Right renal pelvis (tissue), 4 donors: ENCODE measurements at regions not wholly inside any gene's neighbourhood (a gene's known extent, or its start where the extent isn't known, plus 50 kb on each side); places are given as distances from the start of the nearest gene placed in this dataset.

ENCODE experiments used
- DNase-seq, 4 donors: peaks; one replicate each; pipeline ENCODE4 v3.0.0-alpha.2; 2013; ENCODE audit warnings: low read depth in 4 of 4, low spot score in 3 of 4, missing footprints in 1 of 4

GRCh38 chr16:51382211-51382610, 231.1 kb upstream of the SALL1 start:
- DNase-seq = no peak

- no peak for DNase-seq
Observed at GRCh38 chr16:51376080-51376479, 225.0 kb upstream of the SALL1 start.

GRCh38 chr16:51374790-51375189, 223.7 kb upstream of the SALL1 start:
- DNase-seq = no peak

DNA sequence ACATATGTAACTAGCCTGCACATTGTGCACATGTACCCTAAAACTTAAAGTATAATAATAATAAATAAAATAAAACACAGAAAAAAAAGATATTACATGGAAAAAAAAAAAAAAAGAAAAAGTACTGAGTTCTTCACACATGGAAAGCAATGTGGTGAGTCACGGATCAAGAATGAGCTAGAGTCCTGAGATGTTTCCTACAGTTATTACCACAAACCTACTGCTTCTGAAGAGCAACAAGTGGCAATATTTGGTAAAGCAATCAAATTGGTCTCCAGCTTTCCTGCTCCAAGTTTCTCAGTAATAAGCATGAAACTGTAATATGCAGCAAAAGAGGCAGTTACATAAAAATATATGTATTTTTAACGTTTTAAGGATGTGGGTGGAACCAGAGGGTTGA, 223.3 kb upstream of the SALL1 start:
- DNase-seq = no peak

DNA sequence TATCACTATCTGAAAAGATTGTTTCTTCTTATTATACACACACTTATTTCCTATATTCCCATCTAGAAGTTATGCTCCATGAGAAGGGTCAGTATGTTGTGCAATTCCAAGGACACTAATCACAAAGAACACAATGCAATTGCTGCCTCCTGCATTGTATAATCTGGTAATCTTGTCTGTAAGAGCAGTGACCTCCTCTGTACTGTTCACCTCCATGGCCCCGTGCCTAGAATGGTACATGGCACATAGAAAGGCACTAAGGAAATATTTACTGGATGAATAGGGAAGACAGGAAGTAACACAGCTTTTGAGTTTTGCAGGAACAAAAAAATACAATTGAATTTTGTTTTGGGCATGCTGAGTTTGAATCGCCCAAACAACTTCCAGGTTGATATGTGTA, 214.6 kb upstream of the SALL1 start:
- DNase-seq = no peak

DNA sequence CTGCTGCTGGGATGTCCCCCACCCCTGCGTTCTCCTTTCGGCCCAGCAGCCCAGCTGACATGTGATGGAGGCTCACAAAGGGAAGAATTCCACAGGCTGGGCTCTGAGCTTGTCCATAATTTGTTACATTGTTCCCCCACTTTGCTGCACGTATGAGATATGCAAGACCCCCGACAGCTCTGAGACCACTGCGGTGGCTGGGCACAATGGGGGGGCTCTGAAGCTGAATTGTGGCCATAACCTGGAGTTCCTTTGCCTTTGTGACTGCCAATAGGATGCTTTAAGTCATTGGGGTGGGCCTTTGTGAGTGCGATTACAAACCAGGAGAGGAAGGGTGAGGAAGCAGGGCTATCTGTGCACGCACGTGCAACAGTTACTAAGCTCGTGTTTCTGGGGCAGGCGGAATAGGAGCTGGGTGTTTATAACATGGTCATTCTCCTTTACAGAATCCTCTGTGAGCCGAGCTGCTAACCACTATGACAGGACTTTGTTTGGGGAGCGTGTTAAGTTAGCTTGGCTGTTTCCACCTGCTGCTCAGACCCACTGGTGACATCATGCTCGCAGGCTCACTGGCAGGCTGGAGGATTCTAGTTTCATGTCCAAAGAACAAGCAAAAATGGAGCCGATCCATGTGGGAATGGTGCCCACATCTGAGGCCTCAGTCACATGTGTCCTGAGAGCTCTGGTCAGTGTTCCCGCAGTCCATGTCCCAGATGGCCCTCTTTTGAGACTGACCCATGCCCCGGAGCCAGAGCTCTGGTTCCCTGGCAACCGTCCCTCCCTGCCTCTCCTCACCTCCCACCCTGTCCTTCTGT, 208.3 kb upstream of the SALL1 start:
- no peak for DNase-seq

GRCh38 chr16:51357839-51358238, 206.8 kb upstream of the SALL1 start:
- DNase-seq = no peak

GRCh38 chr16:51355875-51356274, 204.8 kb upstream of the SALL1 start:
- no peak for DNase-seq

DNA sequence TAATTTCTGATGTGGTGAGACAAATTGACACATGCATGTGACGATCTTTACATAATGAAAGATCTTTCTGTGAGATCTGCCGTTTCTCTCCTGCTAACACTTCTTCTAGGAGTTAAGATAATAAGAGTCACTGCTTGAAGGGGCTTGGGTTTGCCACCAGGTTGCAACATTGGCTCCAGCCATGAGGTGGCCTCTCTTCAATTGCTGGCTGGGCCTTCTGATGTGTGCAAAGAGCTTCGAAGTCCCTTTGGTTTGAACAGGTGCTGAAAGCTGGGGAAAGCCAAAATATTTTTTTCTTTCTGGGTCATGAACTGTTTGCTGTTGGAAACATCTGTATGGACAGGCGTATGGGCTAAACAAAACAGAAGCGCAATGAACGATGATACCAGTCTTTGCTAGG, 204.1 kb upstream of the SALL1 start:
- no peak for DNase-seq

- DNase-seq = no peak
Observed at GRCh38 chr16:51353055-51353454, 202.0 kb upstream of the SALL1 start.

- no peak for DNase-seq
Observed at GRCh38 chr16:51349626-51350025, 198.6 kb upstream of the SALL1 start.

GRCh38 chr16:51343411-51343810, 192.3 kb upstream of the SALL1 start:
- DNase-seq = no peak

DNA sequence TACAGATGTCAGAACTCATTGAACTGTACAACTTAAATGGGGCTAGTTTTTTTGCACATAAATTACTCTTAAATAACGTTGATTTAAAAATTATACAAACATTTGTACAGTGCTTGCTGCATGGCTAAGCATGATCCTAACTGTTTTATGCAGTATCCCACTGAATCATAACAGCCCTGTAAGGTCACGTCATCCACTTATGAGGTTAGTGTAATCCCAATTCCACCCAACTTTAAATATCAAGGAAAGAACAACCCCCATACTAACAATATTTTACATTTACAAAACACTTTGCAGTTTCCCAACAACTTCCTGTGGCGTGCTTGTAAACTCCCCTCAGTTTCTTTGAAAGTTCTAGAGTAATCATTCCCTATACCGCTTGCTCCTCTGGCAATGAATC, 190.1 kb upstream of the SALL1 start:
- DNase-seq = no peak

GRCh38 chr16:51337662-51338061, 186.6 kb upstream of the SALL1 start:
- no peak for DNase-seq

DNA sequence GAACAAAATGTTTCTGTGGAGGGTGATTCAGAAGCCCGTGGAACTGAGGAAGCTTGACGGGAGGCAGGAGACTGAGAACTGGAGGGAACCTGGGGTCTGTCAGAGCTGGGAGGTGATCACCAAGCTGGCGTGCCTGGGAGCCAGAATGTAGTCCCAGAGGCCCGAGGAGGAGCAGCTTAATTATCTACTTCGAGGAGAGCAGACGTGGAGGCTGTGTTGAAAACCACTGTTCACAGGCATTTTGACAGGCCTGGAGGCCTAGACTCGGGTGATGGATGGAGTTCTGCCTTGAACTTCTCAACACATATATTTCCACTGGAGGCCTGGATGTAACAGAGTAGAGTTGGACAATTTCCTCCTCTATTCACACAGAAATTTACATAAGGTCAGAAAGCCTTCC, 177.7 kb upstream of the SALL1 start:
- DNase-seq = no peak

- no peak for DNase-seq
Observed at GRCh38 chr16:51327001-51327400, 175.9 kb upstream of the SALL1 start.

- no peak for DNase-seq
Observed at GRCh38 chr16:51326131-51326856, 175.2 kb upstream of the SALL1 start.

GRCh38 chr16:51321251-51321650, 170.2 kb upstream of the SALL1 start:
- no peak for DNase-seq

GRCh38 chr16:51317575-51317974, 166.5 kb upstream of the SALL1 start:
- DNase-seq = no peak

- DNase-seq = no peak
Observed at GRCh38 chr16:51313198-51313597, 162.1 kb upstream of the SALL1 start.

DNA sequence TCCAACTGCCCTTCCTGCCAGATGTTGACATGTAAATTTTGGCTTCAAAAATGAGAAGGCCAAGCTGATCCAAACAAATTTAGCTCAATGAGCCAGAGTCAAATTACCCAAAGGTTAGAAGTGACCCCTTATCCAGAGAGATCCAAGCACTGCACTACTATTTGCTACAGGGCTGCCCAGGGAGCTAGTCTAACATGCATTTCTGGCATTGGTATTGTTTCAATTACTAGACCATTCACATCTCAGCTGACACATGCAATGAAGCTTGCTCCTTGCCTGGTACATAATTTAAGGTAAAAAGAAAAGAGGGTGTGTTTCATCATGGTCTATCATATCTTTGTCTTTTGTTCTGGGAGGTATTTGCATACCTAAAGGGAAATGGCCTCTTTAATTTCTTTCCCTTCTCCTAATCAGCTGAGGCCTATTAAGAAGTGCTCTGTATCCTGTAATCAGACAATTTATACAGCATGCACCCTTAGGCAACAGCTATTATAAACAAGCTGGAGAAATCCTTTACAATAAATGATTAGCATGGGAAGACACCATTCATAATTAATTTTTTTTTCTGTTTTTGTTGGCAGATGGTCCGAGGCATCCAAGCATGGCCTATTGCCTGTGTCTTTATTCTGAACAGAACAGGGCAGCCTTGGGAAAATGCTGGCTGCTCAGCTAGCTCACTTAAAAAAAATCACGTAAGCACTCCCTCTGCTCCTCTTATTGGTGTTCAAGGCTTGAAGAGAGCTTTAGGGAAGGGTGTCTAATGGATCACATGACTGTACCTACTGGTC, 161.5 kb upstream of the SALL1 start:
- no peak for DNase-seq
